KOPT-K1 (cell line): ENCODE measurements at regions not wholly inside any gene's neighbourhood (a gene's known extent, or its start where the extent isn't known, plus 50 kb on each side); places are given as distances from the start of the nearest gene placed in this dataset.

Experiments used
- H3K27ac ChIP-seq: fragments of 200-600 bp; sonication (generic); 2 replicates; pipeline ENCODE4 v1.5.1; 2016; ENCODE audit warnings: antibody characterized with exemption, mild to moderate bottlenecking, low read depth, low read length; ENCODE audit not compliant: poor library complexity, severe bottlenecking
- H3K36me3 ChIP-seq: fragments of 200-600 bp; sonication (generic); 2 replicates; pipeline ENCODE4 v1.5.1; 2017; ENCODE audit warnings: antibody characterized with exemption, mild to moderate bottlenecking, low read length, moderate library complexity; ENCODE audit not compliant: insufficient read depth
- H3K9me3 ChIP-seq: fragments of 200-600 bp; sonication (generic); 2 replicates; pipeline ENCODE4 v1.5.1; 2017; ENCODE audit warnings: antibody characterized with exemption, low read length, mild to moderate bottlenecking; ENCODE audit not compliant: insufficient read depth, poor library complexity, severe bottlenecking

GRCh38 chr2:8230466-8230865 lies 451.4 kb upstream of the ID2 start:
- no peak overlapping the region for H3K27ac ChIP-seq
- H3K36me3 ChIP-seq = no peaks in the 10 kb centered on the region
- H3K9me3 ChIP-seq = no peaks in the 10 kb centered on the region

- H3K9me3 ChIP-seq = no peaks in the 10 kb centered on the region
- H3K27ac ChIP-seq = no peak overlapping the region
- H3K36me3 ChIP-seq = no peaks in the 10 kb centered on the region
These were observed 450.0 kb upstream of the ID2 start for GRCh38 chr2:8231902-8232301.

GRCh38 chr2:8232871-8233270 lies 449.0 kb upstream of the ID2 start:
- Histone ChIP-seq H3K9me3 (no peaks in the 10 kb centered on the region), H3K27ac (no peak overlapping the region), H3K36me3 (no peaks in the 10 kb centered on the region)

GRCh38 chr2:8234253-8234652 lies 447.6 kb upstream of the ID2 start:
- H3K9me3 ChIP-seq = no peaks in the 10 kb centered on the region
- no peak overlapping the region for H3K27ac ChIP-seq
- H3K36me3 ChIP-seq = no peaks in the 10 kb centered on the region

- Histone ChIP-seq H3K36me3 (no peaks in the 10 kb centered on the region), H3K9me3 (no peaks in the 10 kb centered on the region), H3K27ac (no peak overlapping the region)
These were observed 447.0 kb upstream of the ID2 start for GRCh38 chr2:8234757-8235374.

- Histone ChIP-seq H3K36me3 (no peaks in the 10 kb centered on the region), H3K27ac (no peak overlapping the region), H3K9me3 (no peaks in the 10 kb centered on the region)
These were observed 446.4 kb upstream of the ID2 start for GRCh38 chr2:8235419-8235818.

- Histone ChIP-seq H3K36me3 (no peaks in the 10 kb centered on the region), H3K27ac (no peak overlapping the region), H3K9me3 (no peaks in the 10 kb centered on the region)
These were observed 445.5 kb upstream of the ID2 start for GRCh38 chr2:8236391-8236790.

GRCh38 chr2:8238521-8239230 lies 443.2 kb upstream of the ID2 start:
- Histone ChIP-seq H3K36me3 (no peaks in the 10 kb centered on the region), H3K27ac (no peak overlapping the region)

GRCh38 chr2:8239531-8240088 lies 442.2 kb upstream of the ID2 start:
- H3K36me3 ChIP-seq = no peaks in the 10 kb centered on the region
- no peak overlapping the region for H3K27ac ChIP-seq
- H3K9me3 ChIP-seq = peaks cover 12% of the 10 kb centered on the region

More at GRCh38 chr2:8238521-8239230, 443.2 kb upstream of the ID2 start:
- H3K9me3 ChIP-seq = peaks cover 2% of the 10 kb centered on the region

GRCh38 chr2:8241317-8241716 lies 440.5 kb upstream of the ID2 start:
- Histone ChIP-seq H3K36me3 (no peaks in the 10 kb centered on the region), H3K9me3 (peaks cover 26% of the 10 kb centered on the region), H3K27ac (no peak overlapping the region)

- Histone ChIP-seq H3K9me3 (peaks cover 30% of the 10 kb centered on the region), H3K36me3 (no peaks in the 10 kb centered on the region), H3K27ac (no peak overlapping the region)
These were observed 439.1 kb upstream of the ID2 start for GRCh38 chr2:8242739-8243138.

- no peak overlapping the region for H3K27ac ChIP-seq
- H3K9me3 ChIP-seq = peaks cover 30% of the 10 kb centered on the region
- H3K36me3 ChIP-seq = no peaks in the 10 kb centered on the region
These were observed 438.0 kb upstream of the ID2 start for GRCh38 chr2:8243748-8244400.

- no peak overlapping the region for H3K27ac ChIP-seq
- no peaks in the 10 kb centered on the region for H3K36me3 ChIP-seq
- H3K9me3 ChIP-seq = peaks cover 30% of the 10 kb centered on the region
These were observed 437.2 kb upstream of the ID2 start for GRCh38 chr2:8244639-8245038.

- H3K9me3 ChIP-seq = peaks cover 45% of the 10 kb centered on the region
- H3K27ac ChIP-seq = no peak overlapping the region
- no peaks in the 10 kb centered on the region for H3K36me3 ChIP-seq
These were observed 435.7 kb upstream of the ID2 start for GRCh38 chr2:8246137-8246536.

- Histone ChIP-seq H3K9me3 (peaks cover 47% of the 10 kb centered on the region), H3K27ac (no peak overlapping the region), H3K36me3 (no peaks in the 10 kb centered on the region)
These were observed 433.8 kb upstream of the ID2 start for GRCh38 chr2:8247905-8248622.
